Fibroblast of skin of right biceps (primary cell): ENCODE measurements at regions not wholly inside any gene's neighbourhood (a gene's known extent, or its start where the extent isn't known, plus 50 kb on each side); places are given as distances from the start of the nearest gene placed in this dataset.

Source experiments
- DNase-seq: peaks from one replicate; pipeline ENCODE4 v3.0.0-alpha.2; 2013

GRCh38 chr2:34012715-34013302 lies 413.7 kb upstream of the FAM98A start:
- DNase-seq: peak; percentile 40

DNA sequence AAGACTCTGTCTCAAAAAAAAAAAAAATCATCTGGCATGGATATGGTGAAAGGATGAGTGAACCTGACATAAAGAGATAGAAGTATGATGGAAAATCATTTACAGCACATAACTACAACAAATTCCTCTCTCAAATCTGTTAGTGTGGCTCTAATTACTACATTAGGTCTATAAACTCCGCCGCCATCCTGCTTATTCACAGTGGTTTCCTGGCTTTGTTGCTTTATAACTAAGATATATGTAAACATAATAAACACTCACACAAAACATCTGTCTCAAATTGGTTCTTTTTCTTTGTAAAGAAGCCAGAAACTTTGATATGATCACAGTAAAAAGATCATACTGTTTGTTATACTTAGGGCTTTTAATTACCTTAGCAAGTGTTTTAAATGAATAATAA lies 412.6 kb upstream of the FAM98A start:
- DNase-seq: no peak

- no peak for DNase-seq
Measured at GRCh38 chr2:34005901-34006300, 406.8 kb upstream of the FAM98A start.

DNA sequence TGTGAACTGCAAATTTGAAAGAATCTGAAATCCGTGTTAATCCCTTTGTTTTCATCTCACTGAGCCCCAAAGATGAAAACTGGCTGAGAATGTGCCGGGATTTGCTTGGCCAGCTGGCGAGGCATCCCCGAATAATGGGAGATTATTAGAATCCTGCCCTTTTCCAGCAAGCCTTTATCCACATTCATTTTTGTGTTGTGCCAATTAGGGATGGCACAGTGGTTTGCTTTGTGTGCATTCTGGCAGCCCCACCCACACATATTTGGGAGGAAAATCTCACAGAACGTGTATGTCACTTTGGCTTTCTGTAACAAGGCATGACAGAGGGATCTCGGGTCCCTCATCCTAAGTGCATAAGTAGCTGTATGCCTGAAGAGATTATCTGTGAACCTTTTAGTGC lies 405.8 kb upstream of the FAM98A start:
- no peak for DNase-seq

DNA sequence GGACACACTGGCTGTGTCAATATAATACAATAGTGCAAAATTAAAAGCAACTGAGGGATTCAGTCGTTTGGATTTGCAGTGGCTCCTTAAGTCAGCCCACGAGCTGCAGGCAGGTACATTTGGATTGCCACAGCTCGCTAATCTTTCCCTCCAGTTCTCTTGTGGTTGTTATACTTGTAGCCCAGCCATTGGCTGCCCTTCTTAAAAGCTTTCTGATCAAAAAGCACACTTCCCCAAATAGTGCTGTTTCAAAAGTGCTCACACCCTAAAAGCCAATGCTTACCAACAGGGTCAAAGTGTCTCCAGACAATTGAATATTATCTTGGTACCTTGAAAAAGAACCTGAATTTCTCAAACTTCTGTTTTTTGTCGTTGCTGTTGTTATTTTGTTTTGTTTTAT lies 404.7 kb upstream of the FAM98A start:
- DNase-seq: no peak

GRCh38 chr2:34001557-34001956 lies 402.5 kb upstream of the FAM98A start:
- no peak for DNase-seq

DNA sequence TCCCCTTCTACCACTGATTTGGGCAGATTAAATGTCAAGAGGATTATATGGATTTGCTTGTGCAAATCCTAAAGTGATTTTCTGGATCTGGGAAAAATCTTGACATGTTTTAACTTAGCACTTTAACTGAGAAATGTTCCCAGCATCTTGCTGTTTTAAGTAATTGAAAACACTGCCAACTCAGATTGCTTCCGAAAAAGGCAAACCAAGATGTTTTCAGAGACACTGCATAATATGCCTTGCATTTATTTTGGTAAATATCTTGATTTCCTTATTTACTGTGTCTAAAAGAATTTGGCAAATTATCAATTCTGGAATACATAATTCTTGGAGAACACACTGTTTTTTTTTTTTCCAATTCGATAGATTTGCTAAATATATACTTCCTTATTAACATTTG lies 385.0 kb upstream of the FAM98A start:
- DNase-seq: no peak

DNA sequence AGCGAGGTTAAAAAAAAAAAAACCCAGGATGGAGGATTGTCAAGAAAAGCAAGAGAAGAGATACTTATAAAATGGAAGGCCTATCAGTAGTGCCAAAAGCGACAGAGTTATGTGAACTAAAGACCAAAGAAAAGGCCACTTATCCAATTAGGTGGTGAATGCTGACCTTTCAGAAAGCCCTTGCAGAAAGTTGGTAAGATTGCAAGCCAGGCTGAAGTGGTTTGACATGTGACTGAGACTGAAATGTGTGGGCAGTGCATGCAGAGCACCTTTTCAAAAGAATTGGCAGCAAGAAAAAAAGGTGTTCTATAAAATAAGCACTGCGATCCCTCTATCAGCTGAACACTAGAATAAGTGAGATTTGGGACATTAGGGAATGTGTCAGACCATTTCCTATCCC lies 379.4 kb upstream of the FAM98A start:
- DNase-seq: no peak

DNA sequence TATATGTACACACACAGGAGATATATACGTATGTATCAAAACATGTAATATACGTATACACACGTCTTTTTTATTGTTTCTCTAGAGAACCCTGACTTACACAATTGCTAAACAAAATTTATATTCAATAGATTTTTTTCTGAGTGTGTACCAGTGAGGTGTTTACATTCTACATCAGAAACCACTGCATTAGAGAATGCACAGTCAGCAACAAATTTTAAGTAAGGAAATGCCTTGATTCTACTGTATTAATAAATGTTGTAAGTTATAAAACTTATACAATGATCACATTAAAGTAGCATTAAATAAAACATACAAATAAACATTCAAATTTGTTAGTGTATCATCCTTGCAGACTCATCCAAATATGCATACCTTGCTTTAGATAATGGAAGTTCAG lies 376.4 kb upstream of the FAM98A start:
- no peak for DNase-seq

DNA sequence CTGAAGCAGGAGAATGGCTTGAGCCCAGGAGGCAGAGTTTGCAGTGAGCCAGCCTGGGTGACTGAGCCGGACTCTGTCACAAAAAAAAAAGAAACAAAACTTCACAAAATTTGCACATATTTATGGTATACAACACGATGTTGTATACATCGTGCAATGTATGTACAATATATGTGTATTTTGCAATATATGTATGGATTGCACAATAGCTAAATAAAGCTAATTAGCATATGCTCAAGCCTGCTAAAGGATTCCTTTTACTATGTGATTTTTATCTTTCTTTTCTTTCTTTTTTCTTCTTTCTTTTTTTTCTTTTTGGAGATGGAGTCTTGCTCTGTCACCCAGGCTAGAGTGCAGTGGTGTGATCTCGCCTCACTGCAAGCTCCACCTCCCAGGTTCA lies 368.0 kb upstream of the FAM98A start:
- no peak for DNase-seq

DNA sequence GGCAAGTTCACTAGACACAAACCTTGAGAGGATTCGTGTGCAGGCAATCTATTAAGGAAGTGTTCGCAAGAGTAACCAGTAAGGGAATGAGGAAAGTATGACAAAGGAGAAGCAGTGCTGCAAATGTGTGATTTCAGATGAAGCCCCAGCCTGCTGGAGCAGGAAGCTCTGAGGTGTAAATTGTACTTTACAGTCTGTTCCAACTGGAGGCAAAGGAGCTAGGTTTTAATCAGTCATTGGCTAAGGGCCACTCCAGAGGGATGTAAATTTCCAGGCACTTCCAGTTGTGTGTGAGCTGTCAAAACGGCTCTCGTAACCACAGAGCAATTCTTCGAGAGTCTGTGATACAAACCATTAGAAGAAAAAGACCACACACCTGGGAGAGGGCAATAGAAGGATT lies 359.5 kb upstream of the FAM98A start:
- DNase-seq: no peak

DNA sequence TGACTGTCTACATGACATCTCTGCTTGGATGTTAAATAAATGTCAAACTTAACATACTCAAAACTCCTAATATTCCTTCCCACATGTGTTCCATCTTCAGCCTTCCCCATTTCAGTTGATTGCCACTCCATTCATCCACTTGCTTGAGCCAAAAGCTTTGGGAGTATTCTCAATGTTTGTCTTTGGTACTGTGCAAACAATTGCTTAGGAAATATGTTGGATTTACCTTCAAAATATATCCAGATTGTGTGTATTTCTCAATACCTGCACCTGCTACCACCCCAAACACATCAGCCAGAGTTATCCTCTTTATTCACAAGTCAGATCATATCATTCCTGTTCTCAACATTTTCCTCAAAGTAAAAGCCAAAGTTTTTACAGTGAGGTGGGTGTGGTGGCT lies 350.3 kb upstream of the FAM98A start:
- DNase-seq: no peak

- no peak for DNase-seq
Measured at GRCh38 chr2:33946193-33946592, 347.1 kb upstream of the FAM98A start.

GRCh38 chr2:33933203-33933602 lies 334.1 kb upstream of the FAM98A start:
- no peak for DNase-seq

GRCh38 chr2:33931164-33931563 lies 332.1 kb upstream of the FAM98A start:
- no peak for DNase-seq

DNA sequence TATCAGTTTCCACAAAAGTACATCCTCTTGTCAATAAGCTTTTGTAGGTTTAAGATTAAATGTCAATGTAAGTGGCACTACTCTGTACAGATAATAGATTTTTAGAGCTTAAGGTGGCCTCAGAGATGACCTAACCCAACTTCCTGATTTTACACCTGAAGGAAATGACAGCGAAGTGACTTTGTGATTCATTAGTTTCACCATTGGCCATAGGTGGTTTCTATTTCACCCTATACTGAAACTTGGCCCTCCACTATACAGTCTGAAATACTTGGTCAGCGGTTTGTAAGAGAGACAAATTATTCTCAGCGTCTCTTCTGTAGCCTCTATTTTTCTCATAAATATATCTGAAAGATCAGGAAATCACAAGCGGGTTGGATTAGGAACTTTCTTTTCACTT lies 330.4 kb upstream of the FAM98A start:
- no peak for DNase-seq

DNA sequence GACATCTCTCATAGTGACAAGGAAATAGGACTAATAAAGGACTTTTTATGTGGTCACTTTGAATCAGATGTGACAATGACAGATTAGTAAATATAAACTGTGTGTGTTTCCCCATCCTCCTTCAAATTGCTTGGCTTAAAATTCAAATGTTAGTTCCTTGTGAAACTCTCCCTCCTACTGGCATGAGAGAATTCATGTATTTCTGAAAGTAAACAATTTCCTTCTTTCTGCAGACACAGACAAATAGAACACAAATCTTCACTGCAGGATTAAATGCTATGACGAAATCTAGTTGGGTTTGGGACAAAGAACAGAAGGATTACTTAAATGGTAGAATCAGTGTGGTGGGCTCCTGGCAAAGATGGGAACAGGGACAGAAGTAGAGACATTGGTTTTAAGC lies 328.7 kb upstream of the FAM98A start:
- no peak for DNase-seq

DNA sequence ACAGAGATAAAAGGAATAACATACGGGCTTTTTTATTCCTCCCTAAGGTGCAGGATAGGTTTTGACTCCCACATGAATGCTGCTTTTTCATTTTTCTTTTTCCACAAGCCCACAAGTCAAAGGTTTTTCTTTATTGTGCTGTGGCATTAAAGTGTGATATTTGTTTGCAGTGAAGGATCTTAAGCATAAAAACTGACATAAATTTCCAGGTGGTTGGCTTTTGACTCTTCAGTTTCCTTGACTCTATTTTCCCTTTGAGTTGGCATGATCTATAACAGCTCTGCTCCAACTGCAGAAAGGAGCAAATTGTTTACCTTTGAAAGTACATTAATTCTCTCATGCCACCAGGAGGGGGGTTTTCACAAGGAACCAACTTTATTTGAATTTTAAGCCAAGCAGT lies 326.2 kb upstream of the FAM98A start:
- no peak for DNase-seq

DNA sequence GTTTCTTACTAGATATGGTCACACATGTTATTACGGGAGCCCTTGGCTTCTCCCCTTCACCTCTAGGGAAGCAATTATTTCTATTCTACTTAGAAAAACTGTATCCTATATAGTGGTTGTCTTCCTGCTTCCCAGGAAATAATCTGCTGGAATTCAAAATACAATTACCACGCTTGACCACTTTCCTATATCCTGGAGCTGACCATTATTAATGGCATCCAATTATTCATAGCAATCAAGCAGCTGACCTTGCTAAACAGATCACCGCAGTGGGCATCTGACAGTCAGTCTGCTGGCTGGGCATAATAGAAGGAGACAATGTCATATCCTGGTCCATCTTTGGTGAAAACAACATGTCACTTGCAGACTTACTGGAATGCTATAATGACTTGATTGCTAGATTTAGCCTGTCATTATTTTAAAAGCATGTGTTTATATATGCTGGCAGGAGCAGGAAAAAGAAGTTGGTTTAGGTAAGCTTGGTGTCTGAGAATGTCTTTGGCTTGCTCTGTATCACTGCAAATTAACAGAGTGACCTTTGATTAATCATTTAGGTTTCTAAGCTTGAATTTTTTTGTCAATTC lies 325.6 kb upstream of the FAM98A start:
- no peak for DNase-seq

GRCh38 chr2:33917252-33917651 lies 318.2 kb upstream of the FAM98A start:
- DNase-seq: no peak

- no peak for DNase-seq
Measured at GRCh38 chr2:33913071-33913616, 314.0 kb upstream of the FAM98A start.

DNA sequence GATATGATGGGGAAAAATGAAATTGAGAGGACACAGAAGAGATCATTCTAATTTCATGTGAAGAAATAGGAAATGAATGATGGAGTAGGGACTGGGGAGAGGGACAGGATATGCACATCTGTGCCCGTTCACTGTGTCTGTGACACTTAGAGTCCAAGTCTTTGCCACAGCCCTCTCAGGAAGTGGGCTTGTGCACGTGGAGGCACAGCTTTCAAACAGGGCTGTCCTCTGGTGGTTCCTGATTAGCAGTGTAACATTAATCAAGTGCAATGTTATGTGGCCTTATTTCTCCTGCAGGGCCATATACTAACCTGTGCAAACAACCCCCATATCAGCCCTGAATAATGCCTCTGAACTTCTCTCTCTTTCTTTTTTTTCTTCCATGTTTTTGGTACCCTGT lies 312.2 kb upstream of the FAM98A start:
- no peak for DNase-seq

DNA sequence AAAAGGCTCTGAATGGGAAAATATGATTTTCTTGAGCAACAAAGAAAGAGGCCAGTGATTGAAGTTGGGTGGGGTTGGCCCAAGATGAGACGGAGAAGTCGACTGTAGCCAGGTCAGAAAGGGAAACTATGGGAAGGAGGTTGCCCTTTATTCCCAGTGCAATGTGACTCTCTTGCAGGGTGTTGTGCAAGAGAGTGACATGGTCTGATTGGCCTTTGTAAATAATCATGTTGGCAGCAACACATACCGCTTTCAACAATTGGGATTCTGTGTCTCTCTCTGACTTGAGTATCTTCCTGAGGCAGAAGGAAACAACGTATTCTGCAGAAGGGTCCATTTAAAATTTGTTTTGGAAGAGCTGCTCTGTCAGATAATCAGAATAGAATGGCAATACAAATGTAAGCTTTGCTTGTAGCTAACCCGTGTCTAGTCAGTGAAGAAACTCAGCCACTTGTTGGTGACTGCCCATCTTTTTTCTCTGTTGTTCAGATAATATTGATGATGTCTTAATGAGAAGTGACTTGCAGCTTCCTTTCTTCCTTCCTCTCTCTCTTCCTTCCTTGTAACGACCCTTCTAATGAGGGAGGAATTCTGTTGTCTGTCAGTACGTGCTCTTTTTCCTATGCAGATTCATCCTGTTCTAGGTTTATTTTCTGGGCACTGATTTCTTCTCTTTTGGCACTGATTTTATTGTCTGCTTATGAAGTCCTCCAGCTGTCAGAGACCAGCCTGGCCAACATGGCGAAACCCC lies 311.0 kb upstream of the FAM98A start:
- no peak for DNase-seq

DNA sequence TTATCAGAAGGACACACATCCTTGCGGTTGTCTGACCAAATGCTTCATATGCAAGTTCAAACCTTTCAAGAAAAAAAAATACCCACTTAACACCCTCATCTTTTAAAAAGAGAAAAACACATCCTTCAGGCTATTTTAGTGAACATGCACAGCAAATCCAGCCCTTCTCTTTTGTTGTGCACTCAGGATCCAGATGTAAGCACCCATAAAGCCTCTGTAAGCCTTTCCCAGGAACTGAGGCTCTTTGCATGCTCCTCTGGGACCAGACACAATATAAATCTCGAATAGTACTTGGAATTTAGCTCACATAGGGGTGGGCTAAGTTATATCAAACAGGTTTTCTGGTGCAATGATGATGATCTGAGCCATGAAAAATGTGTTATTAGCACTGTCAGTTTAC lies 308.8 kb upstream of the FAM98A start:
- DNase-seq: no peak
